IMR-90 (cell line): ENCODE measurements at regions not wholly inside any gene's neighbourhood (a gene's known extent, or its start where the extent isn't known, plus 50 kb on each side); places are given as distances from the start of the nearest gene placed in this dataset.
"Not testable (repeated sequence)": the region's sequence is repeated elsewhere in the genome, so short reads cannot be mapped to it uniquely, and the experiment has no call there.

Experiments
- CTCF ChIP-seq: conservative IDR thresholded peaks from 2 replicates; pipeline ENCODE4 v1.5.1; 2012; ENCODE audit warnings: mild to moderate bottlenecking, low read depth, low read length, improper control_type of control experiment
- ELK1 ChIP-seq: fragments of 150-350 bp; IDR thresholded peaks from 2 replicates; pipeline ENCODE4 v1.6.1; 2016; ENCODE audit warnings: low read depth, mild to moderate bottlenecking, low read length, moderate library complexity, borderline replicate concordance
- POLR2A ChIP-seq: IDR thresholded peaks from 2 replicates; pipeline ENCODE4 v1.6.1; 2012; ENCODE audit warnings: mild to moderate bottlenecking, low read depth, low read length
- RAD21 ChIP-seq: IDR thresholded peaks from 2 replicates; pipeline ENCODE4 v1.6.1; 2012; ENCODE audit warnings: low read length, improper control_type of control experiment
- RCOR1 ChIP-seq: IDR thresholded peaks from 2 replicates; pipeline ENCODE4 v1.6.1; 2012; ENCODE audit warnings: mild to moderate bottlenecking, low read length, improper control_type of control experiment; ENCODE audit not compliant: insufficient replicate concordance
- SMC3 ChIP-seq: fragments of 150-350 bp; IDR thresholded peaks from 2 replicates; pipeline ENCODE4 v1.6.1; 2016; ENCODE audit warnings: low read depth, mild to moderate bottlenecking, antibody characterized with exemption, low read length, moderate library complexity
- USF2 ChIP-seq: fragments of 150-350 bp; IDR thresholded peaks from 2 replicates; pipeline ENCODE4 v1.6.1; 2017; ENCODE audit warnings: mild to moderate bottlenecking, antibody characterized with exemption, low read length, low read depth

GRCh38 chr9:40991100-40991740 is 137.3 kb downstream of the FOXD4L6 start:
- not testable (repeated sequence) for TF ChIP-seq ELK1, CTCF, POLR2A, SMC3, RAD21, USF2, RCOR1
